ENCODE measurements at regions not wholly inside any gene's neighbourhood (a gene's known extent, or its start where the extent isn't known, plus 50 kb on each side); places are given as distances from the start of the nearest gene placed in this dataset.

DNA sequence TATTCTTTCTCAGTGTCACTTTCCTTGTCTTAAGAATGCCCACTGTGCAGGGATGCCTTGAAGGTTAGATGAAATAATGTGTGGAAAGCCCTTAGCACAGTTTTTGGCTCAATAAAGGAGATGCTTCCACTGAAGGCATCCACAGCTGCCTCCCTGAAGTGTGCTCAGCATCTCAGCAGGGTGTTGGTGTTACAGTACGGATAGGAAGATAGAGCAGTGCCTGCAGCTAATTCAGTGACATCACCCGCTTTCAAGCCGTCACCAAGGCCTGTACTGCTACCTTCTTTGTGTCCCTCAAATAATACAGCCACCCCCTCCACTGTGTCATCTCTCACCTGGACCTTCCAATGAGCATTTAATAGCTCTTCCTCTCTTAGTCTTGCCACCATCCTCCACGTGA is 59.0 kb downstream of the NDUFS5 start:
- H3K27ac Mint-ChIP-seq, result no peak overlapping the region
- H3K9me3 Mint-ChIP-seq (ENCODE audit: low read depth), result no peaks in the 10 kb centered on the region
- H3K27me3 Mint-ChIP-seq, result peaks cover 14% of the 10 kb centered on the region

DNA sequence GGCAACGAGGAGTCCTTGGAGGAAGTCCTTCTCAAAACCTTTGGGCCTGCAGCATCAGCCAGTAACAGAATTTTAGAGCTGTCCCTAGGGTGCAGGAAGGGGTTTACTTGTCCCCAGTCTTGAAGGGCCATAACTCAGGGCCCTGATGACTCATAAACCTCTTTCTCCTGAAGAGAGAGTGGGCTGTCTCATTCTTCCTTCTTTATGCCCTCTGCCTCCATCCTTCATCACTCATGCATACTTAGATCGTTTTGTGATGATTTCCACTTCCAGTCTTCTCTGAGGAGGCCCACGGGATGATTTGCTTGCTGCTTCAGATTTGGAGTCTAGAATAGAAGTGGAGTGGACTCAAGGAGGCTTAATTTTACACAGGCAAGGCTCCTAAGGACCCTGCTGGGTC is 60.2 kb downstream of the NDUFS5 start:
- Mint-ChIP-seq H3K36me3 (no peaks in the 10 kb centered on the region), H3K27ac (no peak overlapping the region), H3K9me3 (ENCODE audit: low read depth) (no peaks in the 10 kb centered on the region), H3K27me3 (peaks cover 11% of the 10 kb centered on the region), H3K4me1 (ENCODE audit: low read depth) (peaks cover 5% of the 10 kb centered on the region), H3K4me3 (no peak overlapping the region)

More for the DNA sequence above, 59.0 kb downstream of the NDUFS5 start:
- Mint-ChIP-seq H3K4me1 (ENCODE audit: low read depth) (peaks cover 11% of the 10 kb centered on the region), H3K4me3 (no peak overlapping the region), H3K36me3 (no peaks in the 10 kb centered on the region)

DNA sequence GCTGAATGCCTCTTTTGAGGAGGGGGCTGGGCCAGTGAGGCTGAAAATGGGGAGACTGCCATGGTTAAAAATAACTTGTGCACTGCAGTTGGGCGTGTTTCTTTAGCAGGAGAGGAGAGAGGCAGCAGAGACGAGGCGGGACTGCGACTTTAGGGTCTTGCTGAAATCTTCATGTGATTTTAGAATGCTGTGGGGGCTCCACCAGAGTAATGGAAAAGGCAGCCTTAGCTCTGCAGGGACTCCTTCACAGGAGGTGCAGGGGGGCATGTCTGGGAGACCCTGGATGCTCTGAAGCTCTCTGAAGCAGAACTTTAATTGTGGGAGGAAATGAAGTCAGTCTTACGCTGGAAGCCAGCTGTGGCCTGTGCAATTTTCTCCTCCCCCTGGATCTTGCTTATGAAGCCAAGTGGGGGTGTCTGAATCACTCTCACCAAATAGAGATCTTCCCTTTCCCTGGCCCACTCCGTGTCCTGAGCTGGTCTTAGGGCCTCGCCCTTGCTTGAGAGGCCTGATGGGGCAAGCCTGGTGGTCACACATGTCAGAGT is 60.8 kb downstream of the NDUFS5 start:
- no peaks in the 10 kb centered on the region for H3K9me3 Mint-ChIP-seq (ENCODE audit: low read depth)
- H3K36me3 Mint-ChIP-seq, result no peaks in the 10 kb centered on the region
- H3K27ac Mint-ChIP-seq, result no peak overlapping the region
- peaks cover 11% of the 10 kb centered on the region for H3K27me3 Mint-ChIP-seq
- no peak overlapping the region for H3K4me3 Mint-ChIP-seq
- H3K4me1 Mint-ChIP-seq (ENCODE audit: low read depth), result peaks cover 5% of the 10 kb centered on the region

DNA sequence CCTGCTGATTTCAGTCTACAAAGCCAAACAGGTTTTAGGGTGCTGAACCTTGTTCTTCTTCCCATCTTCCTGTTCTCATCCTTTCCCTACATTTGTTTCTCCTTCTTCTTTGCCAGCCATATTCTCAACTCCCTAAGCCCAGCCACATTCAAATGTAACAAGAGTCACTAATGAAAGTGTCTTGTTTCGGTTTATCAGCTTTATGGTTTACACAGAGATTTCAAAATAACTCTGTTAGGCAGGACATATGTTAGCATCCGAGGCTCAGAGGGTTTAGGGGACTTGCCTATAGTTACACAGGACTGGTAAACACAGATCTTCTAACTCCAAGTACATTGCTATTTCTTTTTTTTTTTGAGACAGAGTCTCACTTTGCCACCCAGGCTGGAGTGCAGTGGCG is 61.3 kb downstream of the NDUFS5 start:
- peaks cover 8% of the 10 kb centered on the region for H3K27me3 Mint-ChIP-seq
- H3K4me3 Mint-ChIP-seq, result no peak overlapping the region
- no peaks in the 10 kb centered on the region for H3K36me3 Mint-ChIP-seq
- no peaks in the 10 kb centered on the region for H3K9me3 Mint-ChIP-seq (ENCODE audit: low read depth)
- H3K27ac Mint-ChIP-seq, result no peak overlapping the region
- peaks cover 2% of the 10 kb centered on the region for H3K4me1 Mint-ChIP-seq (ENCODE audit: low read depth)

DNA sequence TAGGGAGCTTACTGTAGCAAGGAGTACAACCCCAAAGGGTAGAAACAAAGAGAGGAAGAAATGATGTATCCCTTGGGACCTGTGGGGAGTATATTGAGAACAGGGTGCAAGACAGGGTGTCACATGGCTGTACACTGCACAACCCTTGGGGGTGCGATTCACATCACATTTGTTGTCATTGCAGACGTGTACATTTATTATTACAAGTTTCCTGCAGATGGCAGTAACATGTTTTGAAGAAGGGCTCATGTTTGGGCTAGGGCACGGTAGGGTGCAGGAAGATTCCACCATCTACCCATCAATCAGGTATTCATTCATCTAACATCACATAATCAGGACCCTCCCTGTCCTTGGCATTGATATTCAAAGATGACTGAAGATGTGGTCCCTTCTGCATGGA is 62.5 kb downstream of the NDUFS5 start:
- Mint-ChIP-seq H3K27me3 (no peaks in the 10 kb centered on the region), H3K4me3 (no peak overlapping the region), H3K4me1 (ENCODE audit: low read depth) (no peaks in the 10 kb centered on the region), H3K36me3 (no peaks in the 10 kb centered on the region), H3K9me3 (ENCODE audit: low read depth) (no peaks in the 10 kb centered on the region), H3K27ac (no peak overlapping the region)

DNA sequence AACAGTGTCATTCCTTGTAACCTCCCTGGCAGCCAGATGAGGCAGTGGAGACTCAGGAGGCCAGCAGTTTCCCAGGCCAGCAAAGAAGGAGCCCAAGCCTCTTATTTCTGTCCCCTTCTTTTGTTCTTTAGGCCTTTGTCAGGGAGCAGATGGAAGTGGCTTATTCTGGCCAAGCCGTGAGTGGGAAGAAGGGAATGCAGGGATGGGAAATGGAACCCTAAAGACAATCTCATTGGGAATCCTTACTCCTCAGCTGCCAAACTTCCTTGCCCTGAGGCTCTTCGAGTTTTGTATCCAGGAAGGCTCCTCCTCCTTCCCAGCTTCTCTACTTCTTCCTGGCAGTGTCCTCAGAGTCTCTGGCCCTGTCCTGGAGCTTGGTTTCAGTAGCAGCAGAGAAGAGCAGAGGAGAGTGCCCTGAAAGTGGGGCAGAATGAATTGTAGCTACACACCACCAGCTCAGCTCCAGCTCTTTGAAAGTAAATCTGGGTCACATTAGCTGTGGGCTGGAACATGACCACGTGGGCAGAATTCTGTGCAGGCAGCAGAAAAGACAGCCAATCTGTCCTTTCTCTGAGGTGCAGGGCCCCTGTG is 63.9 kb downstream of the NDUFS5 start:
- Mint-ChIP-seq H3K9me3 (ENCODE audit: low read depth) (no peaks in the 10 kb centered on the region), H3K36me3 (no peaks in the 10 kb centered on the region), H3K4me3 (no peak overlapping the region), H3K4me1 (ENCODE audit: low read depth) (no peaks in the 10 kb centered on the region), H3K27me3 (no peaks in the 10 kb centered on the region), H3K27ac (no peak overlapping the region)

DNA sequence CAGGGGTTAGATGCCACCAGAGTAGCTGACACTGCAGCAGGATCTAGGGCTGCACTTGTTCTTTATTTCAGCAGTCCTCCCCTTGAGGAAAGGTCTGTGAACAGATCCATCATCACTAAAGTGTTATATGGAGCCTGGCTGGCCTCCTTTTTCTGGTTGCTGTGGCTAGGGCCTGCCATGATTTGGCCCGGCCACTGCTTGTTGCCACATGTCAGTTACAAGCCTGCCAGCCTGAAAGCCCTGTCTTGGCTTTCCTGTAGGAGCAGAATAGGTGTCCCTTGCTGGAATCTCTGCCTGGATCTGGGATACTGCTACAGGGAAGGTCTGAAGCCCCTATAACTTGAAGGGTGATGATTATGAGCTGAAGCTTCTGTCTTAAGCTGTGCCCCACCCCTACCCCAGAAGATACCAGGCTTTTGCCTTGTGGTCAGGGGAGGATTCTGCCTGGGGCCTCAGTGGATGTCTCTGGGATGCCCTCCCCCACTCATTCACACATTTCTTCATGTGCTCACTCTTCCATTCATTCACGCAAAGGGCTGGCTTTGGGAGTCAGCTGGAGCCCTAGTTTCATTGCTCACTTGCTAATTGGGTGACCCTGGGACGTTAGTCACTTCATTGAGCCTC is 64.7 kb downstream of the NDUFS5 start:
- H3K27ac Mint-ChIP-seq, result no peak overlapping the region
- no peaks in the 10 kb centered on the region for H3K36me3 Mint-ChIP-seq
- H3K4me3 Mint-ChIP-seq, result no peak overlapping the region
- H3K27me3 Mint-ChIP-seq, result no peaks in the 10 kb centered on the region
- H3K4me1 Mint-ChIP-seq (ENCODE audit: low read depth), result no peaks in the 10 kb centered on the region
- no peaks in the 10 kb centered on the region for H3K9me3 Mint-ChIP-seq (ENCODE audit: low read depth)

DNA sequence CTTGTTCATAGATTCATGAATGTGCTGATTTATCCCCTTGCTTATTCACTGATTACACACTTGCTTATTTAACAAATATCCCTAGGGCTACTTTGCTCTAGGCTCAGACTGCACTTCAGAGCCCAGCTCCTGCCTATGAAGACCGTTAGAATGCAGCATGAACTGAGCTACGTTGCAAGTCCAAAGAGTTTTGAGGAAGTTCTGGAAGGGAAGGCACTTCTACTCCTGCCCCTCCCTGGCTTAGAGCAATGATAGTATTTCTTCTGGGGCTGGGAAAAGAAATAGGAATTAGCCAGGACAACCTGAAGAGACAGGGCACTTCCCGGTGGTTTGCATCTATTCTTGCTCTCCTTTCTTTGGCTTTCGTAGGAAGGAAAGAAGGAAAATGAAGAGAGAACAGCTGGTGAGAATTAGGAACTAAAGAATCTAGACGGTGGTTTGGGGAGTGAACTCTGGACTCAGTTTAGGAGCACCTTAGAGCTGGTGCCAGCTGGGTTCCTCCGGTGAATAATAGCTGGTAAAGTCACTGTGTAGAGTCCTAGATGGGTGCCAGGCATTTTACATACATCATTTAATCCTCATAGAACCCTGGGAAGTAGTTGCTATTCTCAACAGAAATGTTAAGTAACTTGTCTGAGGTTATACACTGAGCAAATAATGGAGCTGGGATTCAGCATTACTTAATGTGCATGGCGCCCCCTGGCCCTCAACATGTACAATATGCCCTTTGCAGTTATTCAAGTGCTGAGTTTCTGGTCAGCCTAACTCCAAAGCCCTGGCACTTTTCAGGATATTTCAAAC is 65.9 kb downstream of the NDUFS5 start:
- H3K36me3 Mint-ChIP-seq, result no peaks in the 10 kb centered on the region
- H3K27ac Mint-ChIP-seq, result no peak overlapping the region
- H3K27me3 Mint-ChIP-seq, result no peaks in the 10 kb centered on the region
- H3K9me3 Mint-ChIP-seq (ENCODE audit: low read depth), result no peaks in the 10 kb centered on the region
- H3K4me1 Mint-ChIP-seq (ENCODE audit: low read depth), result no peaks in the 10 kb centered on the region
- no peak overlapping the region for H3K4me3 Mint-ChIP-seq

DNA sequence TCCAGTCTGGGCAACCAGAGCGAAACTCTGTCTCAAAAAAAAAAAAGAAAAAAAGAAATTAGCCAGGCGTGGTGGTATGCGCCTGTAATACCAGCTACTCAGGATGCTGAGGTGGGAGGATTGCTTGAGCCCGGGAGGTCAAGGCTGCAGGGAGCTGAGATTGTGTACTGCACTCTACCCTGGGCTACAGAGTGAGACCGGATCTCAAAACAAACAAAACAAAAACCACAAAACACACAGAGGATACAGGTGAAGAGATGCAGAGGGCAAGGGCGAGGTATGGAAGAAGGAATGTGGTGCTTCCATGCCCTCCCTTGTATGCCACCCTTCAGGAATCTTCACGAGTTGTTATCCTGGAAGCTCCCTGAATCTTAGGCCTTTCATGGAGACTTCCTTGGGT is 68.5 kb downstream of the NDUFS5 start:
- H3K27ac Mint-ChIP-seq, result no peak overlapping the region
- no peaks in the 10 kb centered on the region for H3K36me3 Mint-ChIP-seq
- H3K4me3 Mint-ChIP-seq, result no peak overlapping the region
- H3K4me1 Mint-ChIP-seq (ENCODE audit: low read depth), result peaks cover 6% of the 10 kb centered on the region
- no peaks in the 10 kb centered on the region for H3K27me3 Mint-ChIP-seq
- no peaks in the 10 kb centered on the region for H3K9me3 Mint-ChIP-seq (ENCODE audit: low read depth)

DNA sequence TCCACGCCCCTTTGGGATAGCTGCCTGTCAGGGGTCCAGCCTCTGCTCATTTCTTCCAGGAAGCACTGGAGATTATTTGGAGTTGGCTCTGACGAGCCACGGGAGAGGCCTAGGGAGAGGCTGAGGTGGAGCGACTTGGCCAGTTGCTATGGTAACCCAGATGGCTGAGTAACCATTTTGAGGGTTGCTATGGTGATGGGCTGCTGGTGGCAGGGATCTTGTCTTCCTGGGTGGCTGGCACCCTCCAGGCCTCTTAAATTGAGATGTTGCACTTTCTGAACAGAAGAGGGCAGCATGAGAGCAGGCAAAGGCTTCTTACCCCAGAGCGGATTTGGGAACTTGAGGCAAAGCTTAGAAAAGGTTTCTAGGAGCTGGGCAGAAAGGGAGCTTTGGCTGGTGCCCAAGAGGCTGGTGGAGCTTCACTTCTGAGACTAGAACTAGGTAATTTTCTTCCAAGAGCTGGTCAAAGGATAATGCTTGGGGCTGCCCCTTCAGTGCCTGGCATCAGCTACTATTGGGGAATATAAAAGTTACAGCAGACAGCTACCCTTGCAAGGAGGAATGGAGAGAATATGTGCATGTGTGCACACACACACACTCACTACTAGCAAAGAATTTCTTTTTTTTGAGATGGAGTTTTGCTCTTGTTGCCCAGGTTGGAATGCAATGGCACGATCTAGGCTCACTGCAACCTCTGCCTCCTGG is 72.5 kb downstream of the NDUFS5 start:
- H3K27ac Mint-ChIP-seq, result no peak overlapping the region
- peaks cover 23% of the 10 kb centered on the region for H3K4me1 Mint-ChIP-seq (ENCODE audit: low read depth)
- no peaks in the 10 kb centered on the region for H3K9me3 Mint-ChIP-seq (ENCODE audit: low read depth)
- H3K36me3 Mint-ChIP-seq, result no peaks in the 10 kb centered on the region
- no peak overlapping the region for H3K4me3 Mint-ChIP-seq
- H3K27me3 Mint-ChIP-seq, result no peaks in the 10 kb centered on the region

DNA sequence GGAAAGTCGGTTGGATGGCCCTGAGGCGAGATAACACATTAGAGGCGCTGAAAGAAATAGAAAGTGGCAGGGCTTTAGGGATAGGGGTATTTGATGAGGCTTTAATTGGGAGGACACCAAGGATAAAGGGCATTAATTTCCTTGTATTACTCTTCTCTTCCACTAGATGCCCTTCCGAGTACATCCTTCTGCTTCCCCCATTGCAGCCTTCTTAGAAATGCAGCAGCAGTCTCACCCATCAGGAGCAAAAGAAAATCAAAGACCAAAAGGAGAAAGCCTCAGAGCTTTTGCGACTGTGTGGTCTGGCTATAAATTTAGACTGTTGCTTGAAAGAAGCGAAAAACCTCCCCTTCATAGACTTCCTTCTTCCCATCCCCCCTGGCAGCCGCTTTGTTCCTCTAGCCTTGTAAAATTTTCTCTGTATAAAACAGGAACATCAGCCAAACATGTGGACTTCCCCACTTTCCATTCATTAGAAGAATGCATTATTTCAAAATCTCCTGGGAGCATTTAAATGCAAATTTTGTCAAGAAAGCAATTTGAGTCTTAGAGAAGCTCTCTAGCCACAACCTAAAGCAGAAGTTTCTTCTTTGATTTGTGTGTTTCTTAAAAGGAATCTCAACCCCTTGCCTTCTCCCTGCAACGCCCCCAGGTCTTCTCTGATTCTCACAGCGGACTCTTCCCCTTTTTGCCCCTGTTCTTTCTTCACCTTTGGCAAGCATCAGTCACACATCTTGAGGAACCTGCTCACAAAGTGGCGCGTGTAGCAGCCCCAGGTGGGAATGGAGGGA is 76.6 kb downstream of the NDUFS5 start:
- Mint-ChIP-seq H3K4me1 (ENCODE audit: low read depth) (peaks cover 42% of the 10 kb centered on the region), H3K27ac (peak overlapping the region; percentile 34)

DNA sequence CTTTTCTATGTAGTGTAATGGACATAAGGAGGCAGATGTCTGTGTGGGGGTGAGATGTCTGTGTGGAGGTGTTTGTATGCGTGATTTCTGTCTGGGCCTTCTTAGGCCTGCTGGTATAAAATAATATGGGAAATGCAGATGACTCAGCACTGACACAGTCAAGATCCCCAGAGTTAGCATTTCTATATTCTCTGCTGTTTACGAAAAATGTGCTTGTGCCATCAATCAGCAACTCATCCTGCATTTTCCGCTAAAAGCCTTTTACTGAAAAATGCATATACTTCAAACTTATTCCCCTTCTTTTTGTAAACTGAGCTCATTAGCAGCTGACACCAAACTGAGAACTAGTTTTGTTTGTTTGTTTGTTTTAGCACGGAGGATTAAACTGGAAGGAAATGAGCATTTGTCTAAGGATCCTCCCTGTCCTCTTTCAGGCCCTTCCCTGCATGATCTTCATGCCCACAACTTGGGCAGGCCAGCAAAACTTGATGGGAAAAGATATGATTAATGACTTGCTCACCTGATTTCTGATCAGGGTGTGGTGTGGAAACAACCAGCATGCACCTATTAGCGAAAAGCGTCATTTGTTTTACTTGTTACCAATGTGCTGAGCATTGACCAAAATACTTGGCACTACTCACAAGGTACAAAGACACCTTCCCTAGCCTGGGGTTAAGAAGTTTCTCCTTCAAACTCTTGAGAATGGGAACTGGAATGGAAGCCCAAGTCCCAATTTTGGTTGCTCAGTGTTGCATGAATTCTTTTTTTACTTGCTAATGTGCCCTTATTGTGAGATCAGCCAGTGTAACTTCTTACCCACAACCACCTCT is 77.4 kb downstream of the NDUFS5 start:
- Mint-ChIP-seq H3K4me3 (peak overlapping the region; percentile 61), H3K27me3 (no peaks in the 10 kb centered on the region), H3K27ac (peak overlapping the region; percentile 34), H3K36me3 (peaks cover 2% of the 10 kb centered on the region), H3K4me1 (ENCODE audit: low read depth) (peaks cover 39% of the 10 kb centered on the region), H3K9me3 (ENCODE audit: low read depth) (no peaks in the 10 kb centered on the region)

More for the DNA sequence above, 76.6 kb downstream of the NDUFS5 start:
- H3K36me3 Mint-ChIP-seq, result peaks cover 2% of the 10 kb centered on the region
- no peaks in the 10 kb centered on the region for H3K9me3 Mint-ChIP-seq (ENCODE audit: low read depth)
- peak overlapping the region; percentile 61 for H3K4me3 Mint-ChIP-seq
- H3K27me3 Mint-ChIP-seq, result no peaks in the 10 kb centered on the region

DNA sequence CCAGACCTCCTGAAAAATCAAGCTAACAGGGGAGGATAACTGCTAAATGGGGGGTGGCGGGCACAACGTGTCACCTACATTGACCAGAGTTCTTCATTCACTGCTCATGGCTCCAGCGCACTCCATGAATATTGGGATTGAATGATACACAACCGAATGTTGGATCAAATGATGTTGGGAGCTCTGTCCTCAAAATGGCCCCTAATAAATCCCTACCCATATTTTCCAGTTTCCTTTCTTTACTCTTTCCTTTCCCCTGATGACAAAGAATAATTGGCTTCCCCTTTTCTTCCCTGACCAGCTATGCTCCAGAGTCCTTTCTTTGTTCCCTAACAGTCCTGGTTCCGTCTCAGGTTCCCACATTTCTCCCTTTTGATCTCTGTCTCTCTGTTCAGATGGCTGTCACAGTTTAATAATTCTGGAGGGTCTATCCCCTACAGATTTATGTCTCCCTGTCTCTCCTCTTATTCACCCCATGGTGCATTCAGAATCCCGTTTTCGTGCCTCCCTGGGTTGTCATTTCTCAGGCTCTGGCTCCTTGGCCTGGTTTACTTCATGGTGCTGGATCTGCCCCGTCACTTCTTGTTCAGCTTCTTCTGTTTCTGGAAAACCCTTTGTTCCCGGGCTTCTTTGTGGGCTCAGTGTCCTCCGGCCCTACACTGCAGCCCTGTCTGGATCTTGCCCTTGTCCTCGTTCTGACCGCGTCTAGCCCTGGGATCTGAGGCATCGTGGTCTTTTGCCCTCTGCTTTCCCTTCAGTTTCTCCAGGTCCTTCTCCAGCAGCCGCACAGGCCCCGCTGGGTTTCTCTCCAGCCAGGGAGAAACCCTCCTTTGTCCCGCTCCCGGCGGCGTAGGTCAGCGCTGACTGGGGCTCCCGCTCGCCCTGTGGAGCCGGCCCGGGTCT is 78.3 kb downstream of the NDUFS5 start:
- Mint-ChIP-seq H3K36me3 (peaks cover 2% of the 10 kb centered on the region), H3K4me3 (peak overlapping the region; percentile 61), H3K9me3 (ENCODE audit: low read depth) (no peaks in the 10 kb centered on the region), H3K4me1 (ENCODE audit: low read depth) (peaks cover 36% of the 10 kb centered on the region), H3K27me3 (no peaks in the 10 kb centered on the region), H3K27ac (peak overlapping the region; percentile 74)

All from activated naive CD8-positive, alpha-beta T cell (primary cell).